Upper lobe of right lung (tissue), 1 donor: ENCODE measurements at regions not wholly inside any gene's neighbourhood (a gene's known extent, or its start where the extent isn't known, plus 50 kb on each side); places are given as distances from the start of the nearest gene placed in this dataset.
A peak's percentile ranks its signal among the peaks of the same experiment; 100 is the strongest.

Experiments
- ATAC-seq: fragments of 200-7000 bp; cut with Tn5 transposase; one replicate; pipeline ENCODE4 v1.9.1; 2020; ENCODE audit warnings: mild to moderate bottlenecking, moderate library complexity
- DNase-seq: peaks from one replicate; pipeline ENCODE4 v3.0.0-alpha.2; 2020
- H3K27ac ChIP-seq: fragments of 200-600 bp; one replicate; pipeline ENCODE4 v1.8.0; 2022
- H3K27me3 ChIP-seq: fragments of 200-600 bp; one replicate; pipeline ENCODE4 v1.8.0; 2022; ENCODE audit warnings: mild to moderate bottlenecking
- H3K36me3 ChIP-seq: fragments of 200-600 bp; one replicate; pipeline ENCODE4 v1.8.0; 2022
- H3K4me1 ChIP-seq: fragments of 200-600 bp; one replicate; pipeline ENCODE4 v1.8.0; 2022
- H3K4me3 ChIP-seq: fragments of 200-600 bp; one replicate; pipeline ENCODE4 v1.8.0; 2022; ENCODE audit warnings: mild to moderate bottlenecking
- H3K9me3 ChIP-seq: fragments of 200-600 bp; one replicate; pipeline ENCODE4 v1.8.0; 2022
- intact Hi-C: fragments of 100-400 bp; cut with DNase I; formaldehyde crosslinking; loops from one replicate; pipeline ENCODE4 v1.11.0; 2022
- TF ChIP-seq, protein P1 (sequence below): fragments of 200-600 bp; IDR thresholded peaks from one replicate; pipeline ENCODE4 v1.8.0; 2022; ENCODE audit warnings: antibody characterized with exemption
- donor health status: DM: no; HTN: yes; CAD: no; lungs with severe emphysema.

DNA sequence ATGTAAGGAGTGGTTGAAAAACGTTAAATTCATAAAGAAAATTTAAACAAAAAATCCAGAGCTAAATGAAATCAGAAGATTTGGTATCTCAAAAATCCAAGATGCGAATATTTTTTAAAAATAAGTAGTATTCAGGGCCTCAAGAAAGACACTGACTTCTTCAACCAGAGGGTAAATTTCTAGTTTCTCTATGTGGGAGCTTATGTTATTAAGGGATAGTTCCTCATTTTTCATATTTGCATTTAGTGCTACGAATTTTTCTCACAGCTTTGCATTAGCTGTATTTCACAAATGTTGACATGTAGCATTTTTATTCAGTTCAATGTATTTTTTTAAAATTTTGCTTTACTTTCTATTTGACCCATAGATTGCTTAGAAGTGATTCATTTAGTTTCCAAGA is 454.7 kb downstream of the CBLN2 start:
- Histone ChIP-seq H3K36me3 (no peaks in the 10 kb centered on the region), H3K27me3 (no peaks in the 10 kb centered on the region), H3K9me3 (no peaks in the 10 kb centered on the region), H3K4me3 (no peak overlapping the region), H3K27ac (no peak overlapping the region), H3K4me1 (no peaks in the 10 kb centered on the region)
- intact Hi-C loops, result no loop called here
- ATAC-seq (no peak), DNase-seq (no peak)
- TF ChIP-seq, protein P1, sequence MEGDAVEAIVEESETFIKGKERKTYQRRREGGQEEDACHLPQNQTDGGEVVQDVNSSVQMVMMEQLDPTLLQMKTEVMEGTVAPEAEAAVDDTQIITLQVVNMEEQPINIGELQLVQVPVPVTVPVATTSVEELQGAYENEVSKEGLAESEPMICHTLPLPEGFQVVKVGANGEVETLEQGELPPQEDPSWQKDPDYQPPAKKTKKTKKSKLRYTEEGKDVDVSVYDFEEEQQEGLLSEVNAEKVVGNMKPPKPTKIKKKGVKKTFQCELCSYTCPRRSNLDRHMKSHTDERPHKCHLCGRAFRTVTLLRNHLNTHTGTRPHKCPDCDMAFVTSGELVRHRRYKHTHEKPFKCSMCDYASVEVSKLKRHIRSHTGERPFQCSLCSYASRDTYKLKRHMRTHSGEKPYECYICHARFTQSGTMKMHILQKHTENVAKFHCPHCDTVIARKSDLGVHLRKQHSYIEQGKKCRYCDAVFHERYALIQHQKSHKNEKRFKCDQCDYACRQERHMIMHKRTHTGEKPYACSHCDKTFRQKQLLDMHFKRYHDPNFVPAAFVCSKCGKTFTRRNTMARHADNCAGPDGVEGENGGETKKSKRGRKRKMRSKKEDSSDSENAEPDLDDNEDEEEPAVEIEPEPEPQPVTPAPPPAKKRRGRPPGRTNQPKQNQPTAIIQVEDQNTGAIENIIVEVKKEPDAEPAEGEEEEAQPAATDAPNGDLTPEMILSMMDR, result no peak

DNA sequence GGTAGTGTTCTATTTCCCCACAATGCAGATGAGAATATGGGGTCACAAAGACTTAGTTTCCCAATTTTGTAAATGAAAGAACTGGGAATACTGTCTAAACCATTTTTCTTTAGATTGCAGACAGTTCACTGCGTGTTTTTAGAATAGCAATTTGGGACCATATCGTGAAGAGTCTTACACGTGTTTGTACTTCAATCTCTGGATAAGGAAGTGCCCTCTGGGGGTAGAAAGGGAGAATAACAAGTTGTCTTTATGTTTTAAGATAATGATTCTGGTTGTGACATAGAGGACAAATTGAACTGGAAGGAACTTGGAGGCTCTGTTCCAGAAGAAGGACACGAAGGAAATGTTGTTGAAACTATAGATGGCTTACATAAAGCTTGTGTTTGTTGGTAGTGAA is 457.7 kb downstream of the CBLN2 start:
- Histone ChIP-seq H3K4me3 (no peak overlapping the region), H3K4me1 (no peaks in the 10 kb centered on the region), H3K27ac (no peak overlapping the region), H3K9me3 (no peaks in the 10 kb centered on the region), H3K36me3 (no peaks in the 10 kb centered on the region), H3K27me3 (no peaks in the 10 kb centered on the region)
- ATAC-seq (peak; percentile 55), DNase-seq (no peak)
- TF ChIP-seq, protein P1, result peak; percentile 40
- intact Hi-C loops, result no loop called here

DNA sequence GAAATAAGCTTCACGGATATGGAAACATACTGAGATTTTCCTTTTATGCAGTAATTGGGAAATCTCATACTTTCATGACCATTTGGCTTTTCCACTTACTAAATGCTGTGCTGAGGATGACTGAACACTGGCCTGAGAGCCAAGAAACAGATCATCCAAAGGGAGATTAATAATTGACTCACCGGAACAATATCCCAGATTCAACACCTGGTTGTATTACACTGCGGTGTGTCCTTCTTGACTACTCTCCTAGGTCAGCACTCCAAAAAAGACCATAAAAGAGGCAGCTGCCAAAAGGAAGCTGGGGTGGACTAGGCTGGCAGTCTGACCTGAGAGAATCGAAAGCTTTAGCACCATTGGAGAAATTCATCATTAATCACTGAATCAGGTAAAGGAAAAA is 469.1 kb downstream of the CBLN2 start:
- Histone ChIP-seq H3K4me3 (no peak overlapping the region), H3K36me3 (no peaks in the 10 kb centered on the region), H3K27ac (no peak overlapping the region), H3K9me3 (no peaks in the 10 kb centered on the region), H3K4me1 (no peaks in the 10 kb centered on the region), H3K27me3 (no peaks in the 10 kb centered on the region)
- TF ChIP-seq, protein P1, result no peak
- no peak for ATAC-seq
- DNase-seq, result no peak
- intact Hi-C loops, result no loop called here

DNA sequence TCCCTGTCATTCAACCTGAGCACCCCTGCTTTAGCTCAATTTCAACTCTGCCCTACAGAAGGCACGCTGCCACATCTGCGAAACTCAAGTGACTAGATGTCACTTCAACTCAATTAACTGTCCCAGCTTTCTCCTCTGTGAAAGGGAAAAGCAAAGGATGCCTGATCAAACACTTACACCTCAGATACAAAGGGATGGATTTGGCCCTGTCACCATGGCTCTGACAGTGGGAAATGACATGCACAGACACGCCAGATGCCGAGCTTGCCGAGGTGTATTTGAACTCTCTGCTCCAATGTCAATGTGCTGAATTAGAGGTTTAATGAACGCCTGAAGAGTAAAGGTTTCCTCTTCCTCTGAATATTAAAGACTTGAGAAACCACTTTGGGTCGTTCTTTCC is 481.1 kb downstream of the CBLN2 start:
- no peak overlapping the region for H3K4me3 ChIP-seq
- H3K27ac ChIP-seq, result no peak overlapping the region
- H3K9me3 ChIP-seq, result no peaks in the 10 kb centered on the region
- intact Hi-C loops, result no loop called here
- H3K36me3 ChIP-seq, result no peaks in the 10 kb centered on the region
- H3K4me1 ChIP-seq, result no peaks in the 10 kb centered on the region
- H3K27me3 ChIP-seq, result no peaks in the 10 kb centered on the region
- no peak for ATAC-seq
- DNase-seq, result no peak
- TF ChIP-seq, protein P1, result no peak

- TF ChIP-seq, protein P1, result no peak
- no peak overlapping the region for H3K27ac ChIP-seq
- H3K4me1 ChIP-seq, result no peaks in the 10 kb centered on the region
- no peaks in the 10 kb centered on the region for H3K36me3 ChIP-seq
- no peaks in the 10 kb centered on the region for H3K27me3 ChIP-seq
- H3K4me3 ChIP-seq, result no peak overlapping the region
- DNase-seq (no peak), ATAC-seq (no peak)
- intact Hi-C loops, result no loop called here
- H3K9me3 ChIP-seq, result no peaks in the 10 kb centered on the region
Observed at GRCh38 chr18:72058851-72059250, 485.3 kb downstream of the CBLN2 start.

DNA sequence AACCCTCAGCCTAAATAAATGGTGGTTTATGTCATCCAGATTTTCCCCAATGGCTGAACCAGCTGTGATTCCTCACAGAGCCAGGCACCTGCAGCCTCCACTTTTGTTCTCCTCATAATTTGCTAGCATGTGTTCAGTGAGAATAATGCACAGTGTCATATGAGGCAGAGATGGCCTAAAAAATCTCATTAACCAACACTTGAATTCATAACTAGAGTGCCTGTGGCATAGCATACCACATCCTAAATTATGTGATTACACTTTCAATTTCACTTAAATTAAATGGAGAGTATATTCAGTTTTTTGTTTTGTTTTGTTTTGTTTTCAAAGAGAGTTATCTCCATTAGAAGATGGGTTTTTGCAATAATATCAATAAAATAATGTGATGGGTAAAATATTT is 488.0 kb downstream of the CBLN2 start:
- DNase-seq (no peak), ATAC-seq (no peak)
- intact Hi-C loops, result no loop called here
- TF ChIP-seq, protein P1, result no peak
- no peaks in the 10 kb centered on the region for H3K9me3 ChIP-seq
- H3K27me3 ChIP-seq, result no peaks in the 10 kb centered on the region
- no peak overlapping the region for H3K27ac ChIP-seq
- no peaks in the 10 kb centered on the region for H3K36me3 ChIP-seq
- no peaks in the 10 kb centered on the region for H3K4me1 ChIP-seq
- no peak overlapping the region for H3K4me3 ChIP-seq
